Right atrium auricular region (tissue), 2 donors: ENCODE measurements at regions not wholly inside any gene's neighbourhood (a gene's known extent, or its start where the extent isn't known, plus 50 kb on each side); places are given as distances from the start of the nearest gene placed in this dataset.
"Not testable (repeated sequence)": the region's sequence is repeated elsewhere in the genome, so short reads cannot be mapped to it uniquely, and the experiment has no call there.

Source experiments
- DNase-seq: peaks from one replicate; pipeline ENCODE4 v3.0.0-alpha.2; 2019; ENCODE audit warnings: low spot score
- H3K27ac ChIP-seq, 2 donors: fragments of 200-600 bp; sonication (generic); 1 replicate in 1 of 2; 2 replicates in 1 of 2; pipeline ENCODE4 v1.5.1; 2016 to 2019
- H3K27me3 ChIP-seq, 2 donors: fragments of 200-600 bp; sonication (generic); one replicate each; pipeline versions ENCODE4 v1.5.1 to v1.6.0; 2017 to 2019
- H3K36me3 ChIP-seq: fragments of 200-600 bp; sonication (generic); one replicate; pipeline ENCODE4 v1.5.1; 2016
- H3K4me1 ChIP-seq, 2 donors: fragments of 200-600 bp; sonication (generic); one replicate each; pipeline versions ENCODE4 v1.5.1 to v1.6.0; 2017 to 2019
- H3K4me3 ChIP-seq, 2 donors: fragments of 200-600 bp; sonication (generic); 1 replicate in 1 of 2; 2 replicates in 1 of 2; pipeline ENCODE4 v1.5.1; 2017 to 2019; ENCODE audit warnings: mild to moderate bottlenecking in 1 of 2, moderate library complexity in 1 of 2
- H3K9me3 ChIP-seq, 2 donors: fragments of 200-600 bp; sonication (generic); one replicate each; pipeline ENCODE4 v1.5.1; 2019
- TF ChIP-seq, protein P1 (sequence below), 2 donors: fragments of 200-600 bp; sonication (generic); IDR thresholded peaks; one replicate each; pipeline ENCODE4 v1.5.1; 2019; ENCODE audit warnings: antibody characterized with exemption in 2 of 2

GRCh38 chr3:106446271-106446670 lies 577.5 kb upstream of the CBLB start:
- TF ChIP-seq, protein P1, sequence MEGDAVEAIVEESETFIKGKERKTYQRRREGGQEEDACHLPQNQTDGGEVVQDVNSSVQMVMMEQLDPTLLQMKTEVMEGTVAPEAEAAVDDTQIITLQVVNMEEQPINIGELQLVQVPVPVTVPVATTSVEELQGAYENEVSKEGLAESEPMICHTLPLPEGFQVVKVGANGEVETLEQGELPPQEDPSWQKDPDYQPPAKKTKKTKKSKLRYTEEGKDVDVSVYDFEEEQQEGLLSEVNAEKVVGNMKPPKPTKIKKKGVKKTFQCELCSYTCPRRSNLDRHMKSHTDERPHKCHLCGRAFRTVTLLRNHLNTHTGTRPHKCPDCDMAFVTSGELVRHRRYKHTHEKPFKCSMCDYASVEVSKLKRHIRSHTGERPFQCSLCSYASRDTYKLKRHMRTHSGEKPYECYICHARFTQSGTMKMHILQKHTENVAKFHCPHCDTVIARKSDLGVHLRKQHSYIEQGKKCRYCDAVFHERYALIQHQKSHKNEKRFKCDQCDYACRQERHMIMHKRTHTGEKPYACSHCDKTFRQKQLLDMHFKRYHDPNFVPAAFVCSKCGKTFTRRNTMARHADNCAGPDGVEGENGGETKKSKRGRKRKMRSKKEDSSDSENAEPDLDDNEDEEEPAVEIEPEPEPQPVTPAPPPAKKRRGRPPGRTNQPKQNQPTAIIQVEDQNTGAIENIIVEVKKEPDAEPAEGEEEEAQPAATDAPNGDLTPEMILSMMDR (IDR thresholded peaks at IDR 0.05): no peak
- H3K4me3 ChIP-seq: no peak overlapping the region
- no peak overlapping the region for H3K27ac ChIP-seq
- DNase-seq: no peak
- H3K27me3 ChIP-seq: no peaks in the 10 kb centered on the region
- no peaks in the 10 kb centered on the region for H3K9me3 ChIP-seq
- H3K36me3 ChIP-seq: no peaks in the 10 kb centered on the region
- H3K4me1 ChIP-seq: peaks cover 0 to 4% of the 10 kb centered on the region in 2 donors

DNA sequence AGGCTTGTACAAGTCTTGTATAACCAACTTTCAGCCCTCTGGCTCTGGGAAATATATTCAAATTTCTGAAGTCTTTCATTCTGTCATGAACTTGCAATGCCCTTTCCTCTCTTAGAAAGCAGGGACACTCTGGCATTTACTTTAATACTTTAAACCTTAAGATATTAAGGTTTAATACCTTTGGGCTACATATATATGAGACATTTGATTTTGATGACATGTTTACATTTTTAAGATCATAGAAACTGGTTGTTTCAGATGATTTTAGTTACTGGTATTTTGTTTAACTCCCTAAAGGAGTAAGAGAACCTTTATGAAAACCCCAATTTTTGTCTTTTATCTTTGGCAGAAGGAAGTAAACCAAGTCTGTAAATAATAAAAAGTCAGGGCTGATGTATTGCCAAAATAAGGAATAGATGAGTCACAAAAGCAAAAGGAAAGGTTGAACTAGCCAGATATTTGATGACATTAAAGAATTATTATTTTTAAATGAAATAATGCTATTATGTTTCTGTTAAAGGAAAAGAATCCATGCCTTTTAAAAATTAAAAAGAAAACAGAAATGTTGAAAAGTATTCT lies 579.0 kb upstream of the CBLB start:
- no peaks in the 10 kb centered on the region for H3K27me3 ChIP-seq
- no peaks in the 10 kb centered on the region for H3K36me3 ChIP-seq
- DNase-seq: no peak
- TF ChIP-seq, protein P1 (IDR thresholded peaks at IDR 0.05): no peak
- H3K27ac ChIP-seq: no peak overlapping the region
- H3K4me3 ChIP-seq: no peak overlapping the region
- H3K4me1 ChIP-seq: peaks cover 0 to 8% of the 10 kb centered on the region in 2 donors
- H3K9me3 ChIP-seq: no peaks in the 10 kb centered on the region

DNA sequence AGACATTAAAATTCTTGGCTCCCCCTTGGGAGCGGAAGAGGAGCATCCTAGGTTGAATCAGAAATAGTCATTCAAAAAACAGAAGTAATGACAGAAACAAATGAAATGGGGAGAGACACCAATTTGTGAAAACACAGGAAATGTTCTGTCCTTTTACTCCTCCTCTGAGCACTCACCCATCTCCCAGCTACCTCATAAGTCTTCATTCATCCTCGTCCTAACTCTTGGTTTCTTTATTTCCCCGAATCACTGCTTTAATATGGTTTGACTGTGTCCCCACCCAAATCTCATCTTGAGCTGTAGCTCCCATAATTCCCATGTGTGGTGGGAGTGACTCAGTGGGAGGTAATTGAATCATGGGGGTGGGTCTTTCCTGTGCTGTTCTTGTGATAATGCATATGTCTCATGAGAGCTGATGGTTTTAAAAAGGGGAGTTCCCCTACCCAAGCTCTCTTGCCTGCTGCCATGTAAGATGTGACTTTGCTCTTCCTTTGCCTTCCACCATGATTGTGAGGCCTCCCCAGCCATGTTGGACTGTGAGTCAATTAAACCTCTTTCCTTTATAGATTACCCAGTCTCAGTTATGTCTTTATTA lies 579.7 kb upstream of the CBLB start:
- DNase-seq, H3K27me3 ChIP-seq, H3K36me3 ChIP-seq, H3K9me3 ChIP-seq, H3K27ac ChIP-seq, H3K4me3 ChIP-seq, H3K4me1 ChIP-seq: not testable (repeated sequence)

GRCh38 chr3:106452096-106452495 lies 583.3 kb upstream of the CBLB start:
- Histone ChIP-seq H3K4me1 (peaks cover 0 to 11% of the 10 kb centered on the region in 2 donors), H3K27me3 (no peaks in the 10 kb centered on the region), H3K27ac (no peak overlapping the region), H3K36me3 (no peaks in the 10 kb centered on the region), H3K9me3 (no peaks in the 10 kb centered on the region), H3K4me3 (no peak overlapping the region)
- TF ChIP-seq, protein P1 (IDR thresholded peaks at IDR 0.05): no peak
- DNase-seq: no peak

DNA sequence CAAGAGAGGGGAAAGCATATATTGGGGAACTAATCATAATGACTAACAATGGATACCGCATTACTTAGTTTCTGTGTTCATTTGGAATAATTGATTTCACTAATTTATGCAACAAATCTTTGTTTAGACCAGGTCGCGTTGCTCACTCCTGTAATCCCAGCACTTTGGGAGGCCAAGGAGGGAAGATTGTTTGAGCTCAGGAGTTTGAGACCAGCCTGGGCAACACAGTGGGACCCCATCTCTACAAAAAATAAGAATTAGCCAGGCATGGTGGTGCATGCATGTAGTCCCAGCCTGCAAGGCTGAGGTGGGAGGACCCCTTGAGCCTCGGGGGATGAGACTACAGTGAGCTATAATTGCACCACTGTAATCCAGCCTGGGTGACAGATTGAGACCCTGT lies 585.7 kb upstream of the CBLB start:
- no peak for DNase-seq
- TF ChIP-seq, protein P1 (IDR thresholded peaks at IDR 0.05): no peak
- Histone ChIP-seq H3K27me3 (no peaks in the 10 kb centered on the region), H3K27ac (no peak overlapping the region), H3K4me3 (no peak overlapping the region), H3K4me1 (peaks cover 0 to 16% of the 10 kb centered on the region in 2 donors), H3K36me3 (no peaks in the 10 kb centered on the region), H3K9me3 (no peaks in the 10 kb centered on the region)

- peaks cover 0 to 12% of the 10 kb centered on the region in 2 donors for H3K4me1 ChIP-seq
- TF ChIP-seq, protein P1 (IDR thresholded peaks at IDR 0.05): no peak
- peak; percentile 68 for DNase-seq
- no peak overlapping the region for H3K4me3 ChIP-seq
- H3K9me3 ChIP-seq: no peaks in the 10 kb centered on the region
- H3K27ac ChIP-seq: peak overlapping the region; percentile 13 to 37
- no peaks in the 10 kb centered on the region for H3K27me3 ChIP-seq
- H3K36me3 ChIP-seq: no peaks in the 10 kb centered on the region
These were observed 588.7 kb upstream of the CBLB start for GRCh38 chr3:106457281-106458180.
